Natural killer cell (primary cell): ENCODE measurements at regions not wholly inside any gene's neighbourhood (a gene's known extent, or its start where the extent isn't known, plus 50 kb on each side); places are given as distances from the start of the nearest gene placed in this dataset.

Source experiments
- ATAC-seq, 3 donors: fragments of 150-1000 bp in 2 of 3; fragments of 200-7000 bp in 1 of 3; cut with Tn5 transposase; 1 replicate in 1 of 3; 2 replicates in 2 of 3; pipeline ENCODE4 v1.10.0; 2021; ENCODE audit warnings: mild to moderate bottlenecking in 2 of 3, moderate library complexity in 2 of 3
- DNase-seq, 2 donors: peaks; one replicate each; pipeline versions ENCODE4 v3.0.0 to v3.0.0-alpha.2; 2013 to 2021; ENCODE audit warnings: mixed read lengths in 1 of 2
- H3K27ac ChIP-seq: one replicate; pipeline ENCODE4 v1.5.1; 2013; ENCODE audit warnings: mild to moderate bottlenecking, low read length
- H3K27me3 ChIP-seq: one replicate; pipeline ENCODE4 v1.6.1; 2013; ENCODE audit warnings: low read length; ENCODE audit not compliant: control insufficient read depth, insufficient read depth
- H3K36me3 ChIP-seq: one replicate; pipeline ENCODE4 v1.6.1; 2013; ENCODE audit warnings: low read length; ENCODE audit not compliant: control insufficient read depth, insufficient read depth
- H3K4me1 ChIP-seq: one replicate; pipeline ENCODE4 v1.6.1; 2013; ENCODE audit warnings: low read length; ENCODE audit not compliant: control insufficient read depth, insufficient read depth
- H3K4me3 ChIP-seq: one replicate; pipeline ENCODE4 v1.5.1; 2013; ENCODE audit warnings: low read length
- H3K9me3 ChIP-seq: one replicate; pipeline ENCODE4 v1.6.1; 2013; ENCODE audit warnings: low read length; ENCODE audit not compliant: control insufficient read depth, insufficient read depth
- H3K27ac Mint-ChIP-seq, 2 donors: one replicate each; pipeline ENCODE4 v1.8.0; 2022; ENCODE audit warnings: mild to moderate bottlenecking in 2 of 2, mixed read lengths in 2 of 2, moderate library complexity in 1 of 2
- H3K27me3 Mint-ChIP-seq, 2 donors: one replicate each; pipeline ENCODE4 v1.8.0; 2022; ENCODE audit warnings: low read depth in 2 of 2, mixed read lengths in 2 of 2
- H3K36me3 Mint-ChIP-seq: one replicate; pipeline ENCODE4 v1.8.0; 2022; ENCODE audit warnings: mixed read lengths
- H3K4me1 Mint-ChIP-seq, 2 donors: one replicate each; pipeline ENCODE4 v1.8.0; 2022; ENCODE audit warnings: mixed read lengths in 2 of 2
- H3K4me3 Mint-ChIP-seq: one replicate; pipeline ENCODE4 v1.8.0; 2022; ENCODE audit warnings: mild to moderate bottlenecking, moderate library complexity, mixed read lengths
- H3K9me3 Mint-ChIP-seq, 2 donors: one replicate each; pipeline ENCODE4 v1.8.0; 2022; ENCODE audit warnings: mixed read lengths in 2 of 2
- WGBS: methylation state at CpG from one replicate; pipeline ENCODE4 v1.1.7; 2013; ENCODE audit warnings: missing lambda C conversion rate; ENCODE audit not compliant: insufficient coverage; 5-methylcytosine and 5-hydroxymethylcytosine counted together
- intact Hi-C: fragments of 100-400 bp; cut with micrococcal nuclease; formaldehyde crosslinking; loops from one replicate; pipeline ENCODE4 v1.14.2; 2022
- TF ChIP-seq, protein P1 (sequence below): fragments of 200-600 bp; IDR thresholded peaks from one replicate; pipeline ENCODE4 v1.8.0; 2022; ENCODE audit warnings: antibody characterized with exemption

DNA sequence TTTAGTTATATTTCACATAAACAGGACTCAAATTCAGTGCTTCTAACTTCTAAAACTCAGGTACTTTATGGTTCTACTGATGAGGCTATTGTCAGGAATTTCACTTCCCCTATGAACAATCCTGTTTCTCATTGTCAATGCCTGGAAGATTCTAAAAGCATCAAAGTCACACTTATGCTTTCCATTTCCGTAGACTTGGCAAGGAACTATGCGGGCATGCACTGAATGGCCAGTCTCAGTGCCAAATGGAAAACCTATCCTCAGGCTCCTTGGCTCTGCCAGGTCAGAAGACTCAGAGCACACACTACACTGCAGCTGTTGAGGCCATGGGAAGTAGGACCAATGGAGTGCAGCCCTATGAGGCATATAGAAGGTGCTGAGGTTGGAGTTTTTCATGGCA is 97.0 kb upstream of the PTPN13 start:
- H3K9me3 ChIP-seq, result no peaks in the 10 kb centered on the region
- WGBS, result 86% methylated on average over 2 of the region's 2 CpGs
- Mint-ChIP-seq H3K4me1 (no peaks in the 10 kb centered on the region), H3K27ac (no peak overlapping the region), H3K36me3 (no peaks in the 10 kb centered on the region), H3K4me3 (no peak overlapping the region), H3K27me3 (no peaks in the 10 kb centered on the region), H3K9me3 (no peaks in the 10 kb centered on the region)
- DNase-seq (no peak), ATAC-seq (no peak)
- no peak overlapping the region for H3K27ac ChIP-seq
- H3K36me3 ChIP-seq, result no peaks in the 10 kb centered on the region
- intact Hi-C loops, result loop anchor here (2.0 kb wide), 1 partner anchor 398 kb away; no protein-coding TSS in a partner anchor
- no peaks in the 10 kb centered on the region for H3K27me3 ChIP-seq
- TF ChIP-seq, protein P1, sequence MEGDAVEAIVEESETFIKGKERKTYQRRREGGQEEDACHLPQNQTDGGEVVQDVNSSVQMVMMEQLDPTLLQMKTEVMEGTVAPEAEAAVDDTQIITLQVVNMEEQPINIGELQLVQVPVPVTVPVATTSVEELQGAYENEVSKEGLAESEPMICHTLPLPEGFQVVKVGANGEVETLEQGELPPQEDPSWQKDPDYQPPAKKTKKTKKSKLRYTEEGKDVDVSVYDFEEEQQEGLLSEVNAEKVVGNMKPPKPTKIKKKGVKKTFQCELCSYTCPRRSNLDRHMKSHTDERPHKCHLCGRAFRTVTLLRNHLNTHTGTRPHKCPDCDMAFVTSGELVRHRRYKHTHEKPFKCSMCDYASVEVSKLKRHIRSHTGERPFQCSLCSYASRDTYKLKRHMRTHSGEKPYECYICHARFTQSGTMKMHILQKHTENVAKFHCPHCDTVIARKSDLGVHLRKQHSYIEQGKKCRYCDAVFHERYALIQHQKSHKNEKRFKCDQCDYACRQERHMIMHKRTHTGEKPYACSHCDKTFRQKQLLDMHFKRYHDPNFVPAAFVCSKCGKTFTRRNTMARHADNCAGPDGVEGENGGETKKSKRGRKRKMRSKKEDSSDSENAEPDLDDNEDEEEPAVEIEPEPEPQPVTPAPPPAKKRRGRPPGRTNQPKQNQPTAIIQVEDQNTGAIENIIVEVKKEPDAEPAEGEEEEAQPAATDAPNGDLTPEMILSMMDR, result no peak
- H3K4me1 ChIP-seq, result no peaks in the 10 kb centered on the region
- H3K4me3 ChIP-seq, result no peak overlapping the region

DNA sequence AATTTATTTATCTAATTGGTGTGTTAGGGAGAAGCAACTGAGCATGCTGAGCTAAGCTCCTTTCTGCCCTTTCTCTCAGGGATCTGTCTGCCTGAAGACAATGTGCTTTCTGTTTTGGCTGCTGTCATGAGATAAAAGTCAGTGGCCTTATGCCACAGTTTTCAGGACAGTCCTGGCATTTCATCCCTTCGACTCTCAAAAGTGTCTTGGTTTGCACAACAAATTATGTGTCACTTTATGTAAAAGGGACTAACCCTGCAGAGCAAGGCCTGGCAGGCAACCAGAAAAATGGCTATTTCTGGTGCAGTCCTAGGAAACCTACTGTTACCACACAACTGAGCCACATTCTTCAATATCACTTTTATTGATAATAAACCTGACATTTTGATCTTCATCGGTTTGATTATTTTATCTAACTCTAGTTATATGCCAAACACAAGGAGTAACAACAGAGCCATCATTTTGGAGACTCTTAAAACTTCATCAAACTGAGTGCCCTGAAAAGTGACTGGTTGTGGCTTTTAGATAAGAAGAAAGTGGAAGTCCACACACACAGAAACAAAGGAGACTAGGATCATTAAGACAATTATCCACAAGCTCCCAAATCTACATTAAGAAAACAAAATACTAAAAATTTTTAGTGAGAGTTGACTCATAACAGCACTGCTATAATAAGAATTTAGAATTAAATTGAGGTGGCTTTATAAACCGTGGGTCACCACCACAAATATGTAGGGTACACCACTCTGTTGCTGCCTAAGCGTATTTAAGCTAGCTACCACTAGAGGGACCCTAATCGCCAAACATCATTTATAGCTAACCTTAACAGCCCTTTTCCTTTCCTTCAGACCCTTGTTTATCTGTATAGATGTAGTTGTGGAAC is 95.9 kb upstream of the PTPN13 start:
- Histone ChIP-seq H3K4me1 (no peaks in the 10 kb centered on the region), H3K4me3 (no peak overlapping the region), H3K27me3 (no peaks in the 10 kb centered on the region), H3K36me3 (no peaks in the 10 kb centered on the region), H3K9me3 (no peaks in the 10 kb centered on the region), H3K27ac (no peak overlapping the region)
- ATAC-seq, result peak in 2 of 3 donors; percentile 49 to 66
- TF ChIP-seq, protein P1, result peak; percentile 67
- DNase-seq, result peak in 1 of 2 donors; percentile 57
- intact Hi-C loops, result loop anchor here (2.0 kb wide), 1 partner anchor 397 kb away; no protein-coding TSS in a partner anchor
- no peaks in the 10 kb centered on the region for H3K9me3 Mint-ChIP-seq
- H3K4me1 Mint-ChIP-seq, result no peaks in the 10 kb centered on the region
- peaks cover 0 to 2% of the 10 kb centered on the region in 2 donors for H3K27me3 Mint-ChIP-seq
- 58% methylated on average over 2 of the region's 5 CpGs for WGBS
- no peaks in the 10 kb centered on the region for H3K36me3 Mint-ChIP-seq
- H3K4me3 Mint-ChIP-seq, result no peak overlapping the region
- H3K27ac Mint-ChIP-seq, result no peak overlapping the region

DNA sequence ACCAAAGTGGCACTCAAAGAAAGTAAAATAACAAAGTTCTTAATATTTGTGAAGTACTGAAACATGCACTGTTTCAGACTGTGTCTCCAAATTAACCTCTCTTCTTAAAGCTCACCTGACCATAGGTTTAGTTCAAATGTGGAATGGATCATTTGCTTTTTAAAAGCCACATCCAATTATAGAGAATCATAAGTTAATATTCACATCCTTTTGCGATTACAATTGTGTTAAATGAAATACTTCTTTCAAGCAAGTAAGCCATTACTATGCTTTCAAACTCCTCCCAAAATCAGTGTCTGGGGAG is 95.3 kb upstream of the PTPN13 start:
- no peaks in the 10 kb centered on the region for H3K27me3 ChIP-seq
- ATAC-seq, result no peak
- Mint-ChIP-seq H3K9me3 (no peaks in the 10 kb centered on the region), H3K27ac (no peak overlapping the region), H3K27me3 (peaks cover 0 to 5% of the 10 kb centered on the region in 2 donors), H3K4me3 (no peak overlapping the region), H3K36me3 (no peaks in the 10 kb centered on the region), H3K4me1 (no peaks in the 10 kb centered on the region)
- H3K27ac ChIP-seq, result no peak overlapping the region
- H3K4me1 ChIP-seq, result no peaks in the 10 kb centered on the region
- no peak for DNase-seq
- H3K9me3 ChIP-seq, result no peaks in the 10 kb centered on the region
- H3K36me3 ChIP-seq, result no peaks in the 10 kb centered on the region
- no CpG with 5 or more reads among the region's 1 CpG for WGBS
- intact Hi-C loops, result no loop called here
- H3K4me3 ChIP-seq, result no peak overlapping the region
- TF ChIP-seq, protein P1, result no peak

DNA sequence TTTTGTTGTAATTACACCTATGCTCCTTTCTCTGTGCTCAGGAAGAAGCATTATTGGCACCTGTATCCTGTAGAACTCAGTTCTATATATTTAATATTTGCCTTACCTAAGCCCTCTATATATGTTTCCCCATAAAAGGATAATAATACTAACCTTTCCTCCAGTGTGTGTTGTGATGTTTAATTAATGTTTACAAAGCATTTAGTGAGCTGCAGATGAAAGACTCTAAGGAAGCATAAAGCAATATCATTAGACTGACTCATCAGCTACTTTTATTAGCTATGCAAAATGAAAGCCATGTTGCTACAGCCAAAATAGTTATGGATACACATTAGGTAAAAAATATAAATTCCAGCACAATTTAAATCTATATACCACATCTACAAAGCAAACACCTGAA is 93.6 kb upstream of the PTPN13 start:
- intact Hi-C loops, result no loop called here
- no peak overlapping the region for H3K4me3 ChIP-seq
- H3K27ac ChIP-seq, result no peak overlapping the region
- no peaks in the 10 kb centered on the region for H3K4me1 Mint-ChIP-seq
- TF ChIP-seq, protein P1, result no peak
- no peaks in the 10 kb centered on the region for H3K9me3 ChIP-seq
- no peaks in the 10 kb centered on the region for H3K36me3 ChIP-seq
- DNase-seq (no peak), ATAC-seq (no peak)
- no peaks in the 10 kb centered on the region for H3K36me3 Mint-ChIP-seq
- H3K9me3 Mint-ChIP-seq, result no peaks in the 10 kb centered on the region
- no peaks in the 10 kb centered on the region for H3K4me1 ChIP-seq
- no peak overlapping the region for H3K4me3 Mint-ChIP-seq
- no peak overlapping the region for H3K27ac Mint-ChIP-seq
- peaks cover 0 to 6% of the 10 kb centered on the region in 2 donors for H3K27me3 Mint-ChIP-seq
- no peaks in the 10 kb centered on the region for H3K27me3 ChIP-seq
